GM23338 (cell line): ENCODE measurements at regions not wholly inside any gene's neighbourhood (a gene's known extent, or its start where the extent isn't known, plus 50 kb on each side); places are given as distances from the start of the nearest gene placed in this dataset.

Experiments used
- ATAC-seq: fragments of 200-7000 bp; cut with Tn5 transposase; 3 replicates; pipeline ENCODE4 v1.9.1; 2020
- DNase-seq: peaks from one replicate; pipeline ENCODE4 v3.0.0-alpha.2; 2015; ENCODE audit warnings: low spot score
- H2AFZ ChIP-seq: fragments of 200-600 bp; sonication (generic); 2 replicates; pipeline ENCODE4 v1.8.0; 2016; ENCODE audit warnings: antibody characterized with exemption, mild to moderate bottlenecking, moderate library complexity
- H3F3A ChIP-seq: fragments of 200-600 bp; sonication (generic); replicated peaks from 2 replicates; pipeline ENCODE4 v1.8.0; 2017; ENCODE audit warnings: antibody characterized with exemption, mixed run types, low read depth
- H3K27ac ChIP-seq: fragments of 200-600 bp; sonication (generic); 2 replicates; pipeline ENCODE4 v1.6.1; 2016; ENCODE audit warnings: low read depth
- H3K27me3 ChIP-seq: fragments of 200-600 bp; sonication (generic); 2 replicates; pipeline ENCODE4 v1.8.0; 2016; ENCODE audit warnings: mild to moderate bottlenecking, mixed run types, moderate library complexity; ENCODE audit not compliant: insufficient read depth
- H3K36me3 ChIP-seq: fragments of 200-600 bp; sonication (generic); 2 replicates; pipeline ENCODE4 v1.8.0; 2016; ENCODE audit warnings: mild to moderate bottlenecking; ENCODE audit not compliant: insufficient read depth
- H3K4me1 ChIP-seq: fragments of 200-600 bp; sonication (generic); 2 replicates; pipeline ENCODE4 v1.8.0; 2016; ENCODE audit warnings: mild to moderate bottlenecking, moderate library complexity; ENCODE audit not compliant: insufficient read depth
- H3K4me2 ChIP-seq: fragments of 200-600 bp; sonication (generic); 2 replicates; pipeline ENCODE4 v1.7.1; 2017; ENCODE audit warnings: mixed run types
- H3K4me3 ChIP-seq: fragments of 200-600 bp; sonication (generic); 2 replicates; pipeline ENCODE4 v1.6.1; 2016; ENCODE audit warnings: mixed run types
- H3K79me2 ChIP-seq: fragments of 200-600 bp; sonication (generic); replicated peaks from 2 replicates; pipeline ENCODE4 v1.8.0; 2017; ENCODE audit warnings: mild to moderate bottlenecking; ENCODE audit not compliant: insufficient read depth
- H3K9me2 ChIP-seq: fragments of 200-600 bp; sonication (generic); 2 replicates; pipeline ENCODE4 v1.8.0; 2017; ENCODE audit not compliant: insufficient read depth
- H4K20me1 ChIP-seq: fragments of 200-600 bp; sonication (generic); replicated peaks from 2 replicates; pipeline ENCODE4 v1.8.0; 2017; ENCODE audit warnings: mild to moderate bottlenecking; ENCODE audit not compliant: insufficient read depth
- H3K27ac Mint-ChIP-seq: 2 replicates; pipeline ENCODE4 v1.8.0; 2020; ENCODE audit warnings: inconsistent platforms, mild to moderate bottlenecking, moderate library complexity, mixed read lengths
- H3K27me3 Mint-ChIP-seq: 3 replicates; pipeline ENCODE4 v1.8.0; 2022; ENCODE audit warnings: low read depth, mild to moderate bottlenecking, moderate library complexity, mixed read lengths, inconsistent platforms; ENCODE audit not compliant: insufficient read depth, poor library complexity
- H3K36me3 Mint-ChIP-seq: 3 replicates; pipeline ENCODE4 v1.8.0; 2021; ENCODE audit warnings: low read depth, mild to moderate bottlenecking, inconsistent platforms, moderate library complexity, mixed read lengths
- H3K4me1 Mint-ChIP-seq: 3 replicates; pipeline ENCODE4 v1.8.0; 2020; ENCODE audit warnings: mild to moderate bottlenecking, inconsistent platforms, mixed read lengths
- H3K4me3 Mint-ChIP-seq: 3 replicates; pipeline ENCODE4 v1.8.0; 2021; ENCODE audit warnings: moderate library complexity, mild to moderate bottlenecking, inconsistent platforms, mixed read lengths
- H3K9me3 Mint-ChIP-seq: 3 replicates; pipeline ENCODE4 v1.8.0; 2020; ENCODE audit warnings: moderate library complexity, mild to moderate bottlenecking, inconsistent platforms, mixed read lengths
- CREB1 ChIP-seq: fragments of 250-450 bp; sonication (Bioruptor Pico); IDR thresholded peaks from 2 replicates; pipeline ENCODE4 v1.5.0; 2020; ENCODE audit warnings: low read depth, mild to moderate bottlenecking, moderate library complexity
- EZH2phosphoT487 ChIP-seq: fragments of 200-600 bp; sonication (generic); IDR thresholded peaks from one replicate; pipeline ENCODE4 v1.8.1; 2018; ENCODE audit warnings: antibody characterized with exemption; ENCODE audit not compliant: unreplicated experiment
- JUNB ChIP-seq: IDR thresholded peaks from one replicate; pipeline ENCODE4 v1.6.1; 2016; ENCODE audit warnings: antibody characterized with exemption; ENCODE audit not compliant: unreplicated experiment
- POLR2AphosphoS5 ChIP-seq: IDR thresholded peaks from 2 replicates; pipeline ENCODE4 v1.6.1; 2016; ENCODE audit warnings: antibody characterized with exemption, low read depth
- STAT1 ChIP-seq: IDR thresholded peaks from one replicate; pipeline ENCODE4 v1.6.1; 2016; ENCODE audit warnings: antibody characterized with exemption; ENCODE audit not compliant: unreplicated experiment
- ZNF114 ChIP-seq: fragments of 250-450 bp; sonication (Bioruptor Pico); IDR thresholded peaks from 2 replicates; pipeline ENCODE4 v1.5.0; 2020; ENCODE audit warnings: mild to moderate bottlenecking, moderate library complexity
- ZNF331 ChIP-seq: fragments of 250-450 bp; sonication (Bioruptor Pico); IDR thresholded peaks from 2 replicates; pipeline ENCODE4 v1.5.0; 2020; ENCODE audit warnings: low read depth, mild to moderate bottlenecking, moderate library complexity
- TF ChIP-seq, protein P1 (sequence below): fragments of 250-450 bp; sonication (Bioruptor Pico); IDR thresholded peaks from 2 replicates; pipeline ENCODE4 v1.5.0; 2020; ENCODE audit warnings: mild to moderate bottlenecking, moderate library complexity
- TF ChIP-seq, protein P2 (sequence below), 2 experiments: fragments of 200-600 bp in 1 of 2; sonication (generic) in 1 of 2; conservative IDR thresholded peaks; 2 replicates each; pipeline versions ENCODE4 v1.5.1 to v1.6.1; 2016 to 2017; ENCODE audit warnings: antibody characterized with exemption in 2 of 2, low read depth in 2 of 2, mild to moderate bottlenecking in 2 of 2, moderate library complexity in 1 of 2

GRCh38 chr4:140233791-140234696, 80.1 kb upstream of the MAML3 start:
- Mint-ChIP-seq H3K4me3 (no peak overlapping the region), H3K4me1 (peaks cover 49% of the 10 kb centered on the region), H3K9me3 (no peaks in the 10 kb centered on the region), H3K27ac (no peak overlapping the region), H3K36me3 (no peaks in the 10 kb centered on the region), H3K27me3 (peaks cover 8% of the 10 kb centered on the region)
- Histone ChIP-seq H3K4me3 (no peak overlapping the region), H3F3A (0 out of 2 replicates have a peak, but pooled peaks cover 5% of the 10 kb centered on the region), H3K4me2 (no peak overlapping the region), H3K36me3 (no peaks in the 10 kb centered on the region), H2AFZ (peak overlapping the region; percentile 66), H3K4me1 (peaks cover 22% of the 10 kb centered on the region), H3K27me3 (no peaks in the 10 kb centered on the region), H4K20me1 (no peaks in the 10 kb centered on the region), H3K9me2 (no peaks in the 10 kb centered on the region), H3K79me2 (no peaks in the 10 kb centered on the region), H3K27ac (no peak overlapping the region)
- ATAC-seq: no peak
- no peak for DNase-seq
- TF ChIP-seq JUNB: no peak
- TF ChIP-seq, protein P1, sequence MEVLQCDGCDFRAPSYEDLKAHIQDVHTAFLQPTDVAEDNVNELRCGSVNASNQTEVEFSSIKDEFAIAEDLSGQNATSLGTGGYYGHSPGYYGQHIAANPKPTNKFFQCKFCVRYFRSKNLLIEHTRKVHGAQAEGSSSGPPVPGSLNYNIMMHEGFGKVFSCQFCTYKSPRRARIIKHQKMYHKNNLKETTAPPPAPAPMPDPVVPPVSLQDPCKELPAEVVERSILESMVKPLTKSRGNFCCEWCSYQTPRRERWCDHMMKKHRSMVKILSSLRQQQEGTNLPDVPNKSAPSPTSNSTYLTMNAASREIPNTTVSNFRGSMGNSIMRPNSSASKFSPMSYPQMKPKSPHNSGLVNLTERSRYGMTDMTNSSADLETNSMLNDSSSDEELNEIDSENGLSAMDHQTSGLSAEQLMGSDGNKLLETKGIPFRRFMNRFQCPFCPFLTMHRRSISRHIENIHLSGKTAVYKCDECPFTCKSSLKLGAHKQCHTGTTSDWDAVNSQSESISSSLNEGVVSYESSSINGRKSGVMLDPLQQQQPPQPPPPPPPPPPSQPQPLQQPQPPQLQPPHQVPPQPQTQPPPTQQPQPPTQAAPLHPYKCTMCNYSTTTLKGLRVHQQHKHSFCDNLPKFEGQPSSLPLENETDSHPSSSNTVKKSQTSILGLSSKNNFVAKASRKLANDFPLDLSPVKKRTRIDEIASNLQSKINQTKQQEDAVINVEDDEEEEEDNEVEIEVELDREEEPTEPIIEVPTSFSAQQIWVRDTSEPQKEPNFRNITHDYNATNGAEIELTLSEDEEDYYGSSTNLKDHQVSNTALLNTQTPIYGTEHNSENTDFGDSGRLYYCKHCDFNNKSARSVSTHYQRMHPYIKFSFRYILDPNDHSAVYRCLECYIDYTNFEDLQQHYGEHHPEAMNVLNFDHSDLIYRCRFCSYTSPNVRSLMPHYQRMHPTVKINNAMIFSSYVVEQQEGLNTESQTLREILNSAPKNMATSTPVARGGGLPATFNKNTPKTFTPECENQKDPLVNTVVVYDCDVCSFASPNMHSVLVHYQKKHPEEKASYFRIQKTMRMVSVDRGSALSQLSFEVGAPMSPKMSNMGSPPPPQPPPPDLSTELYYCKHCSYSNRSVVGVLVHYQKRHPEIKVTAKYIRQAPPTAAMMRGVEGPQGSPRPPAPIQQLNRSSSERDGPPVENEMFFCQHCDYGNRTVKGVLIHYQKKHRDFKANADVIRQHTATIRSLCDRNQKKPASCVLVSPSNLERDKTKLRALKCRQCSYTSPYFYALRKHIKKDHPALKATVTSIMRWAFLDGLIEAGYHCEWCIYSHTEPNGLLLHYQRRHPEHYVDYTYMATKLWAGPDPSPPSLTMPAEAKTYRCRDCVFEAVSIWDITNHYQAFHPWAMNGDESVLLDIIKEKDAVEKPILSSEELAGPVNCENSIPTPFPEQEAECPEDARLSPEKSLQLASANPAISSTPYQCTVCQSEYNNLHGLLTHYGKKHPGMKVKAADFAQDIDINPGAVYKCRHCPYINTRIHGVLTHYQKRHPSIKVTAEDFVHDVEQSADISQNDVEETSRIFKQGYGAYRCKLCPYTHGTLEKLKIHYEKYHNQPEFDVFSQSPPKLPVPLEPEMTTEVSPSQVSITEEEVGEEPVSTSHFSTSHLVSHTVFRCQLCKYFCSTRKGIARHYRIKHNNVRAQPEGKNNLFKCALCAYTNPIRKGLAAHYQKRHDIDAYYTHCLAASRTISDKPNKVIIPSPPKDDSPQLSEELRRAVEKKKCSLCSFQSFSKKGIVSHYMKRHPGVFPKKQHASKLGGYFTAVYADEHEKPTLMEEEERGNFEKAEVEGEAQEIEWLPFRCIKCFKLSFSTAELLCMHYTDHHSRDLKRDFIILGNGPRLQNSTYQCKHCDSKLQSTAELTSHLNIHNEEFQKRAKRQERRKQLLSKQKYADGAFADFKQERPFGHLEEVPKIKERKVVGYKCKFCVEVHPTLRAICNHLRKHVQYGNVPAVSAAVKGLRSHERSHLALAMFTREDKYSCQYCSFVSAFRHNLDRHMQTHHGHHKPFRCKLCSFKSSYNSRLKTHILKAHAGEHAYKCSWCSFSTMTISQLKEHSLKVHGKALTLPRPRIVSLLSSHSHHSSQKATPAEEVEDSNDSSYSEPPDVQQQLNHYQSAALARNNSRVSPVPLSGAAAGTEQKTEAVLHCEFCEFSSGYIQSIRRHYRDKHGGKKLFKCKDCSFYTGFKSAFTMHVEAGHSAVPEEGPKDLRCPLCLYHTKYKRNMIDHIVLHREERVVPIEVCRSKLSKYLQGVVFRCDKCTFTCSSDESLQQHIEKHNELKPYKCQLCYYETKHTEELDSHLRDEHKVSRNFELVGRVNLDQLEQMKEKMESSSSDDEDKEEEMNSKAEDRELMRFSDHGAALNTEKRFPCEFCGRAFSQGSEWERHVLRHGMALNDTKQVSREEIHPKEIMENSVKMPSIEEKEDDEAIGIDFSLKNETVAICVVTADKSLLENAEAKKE (CRISPR knock-in tag): peak; percentile 55; the same call in 1 of the 2 replicates

GRCh38 chr4:140229881-140230280, 75.9 kb upstream of the MAML3 start:
- H3K4me2 ChIP-seq: no peak overlapping the region
- no peak overlapping the region for H3K4me3 ChIP-seq
- H3K36me3 ChIP-seq: no peaks in the 10 kb centered on the region
- no peaks in the 10 kb centered on the region for H3K79me2 ChIP-seq
- H3K4me1 ChIP-seq: peaks cover 13% of the 10 kb centered on the region
- Mint-ChIP-seq H3K27me3 (no peaks in the 10 kb centered on the region), H3K4me1 (peaks cover 33% of the 10 kb centered on the region), H3K36me3 (no peaks in the 10 kb centered on the region), H3K4me3 (no peak overlapping the region), H3K9me3 (no peaks in the 10 kb centered on the region), H3K27ac (no peak overlapping the region)
- H3F3A ChIP-seq: no peaks in the 10 kb centered on the region
- no peak overlapping the region for H3K27ac ChIP-seq
- H3K27me3 ChIP-seq: no peaks in the 10 kb centered on the region
- H2AFZ ChIP-seq: no peak overlapping the region
- TF ChIP-seq ZNF114: no peak
- no peak for TF ChIP-seq ZNF331
- no peak for TF ChIP-seq CREB1 (CRISPR knock-in tag)
- TF ChIP-seq EZH2phosphoT487: no peak
- no peak for TF ChIP-seq POLR2AphosphoS5
- TF ChIP-seq, protein P2, sequence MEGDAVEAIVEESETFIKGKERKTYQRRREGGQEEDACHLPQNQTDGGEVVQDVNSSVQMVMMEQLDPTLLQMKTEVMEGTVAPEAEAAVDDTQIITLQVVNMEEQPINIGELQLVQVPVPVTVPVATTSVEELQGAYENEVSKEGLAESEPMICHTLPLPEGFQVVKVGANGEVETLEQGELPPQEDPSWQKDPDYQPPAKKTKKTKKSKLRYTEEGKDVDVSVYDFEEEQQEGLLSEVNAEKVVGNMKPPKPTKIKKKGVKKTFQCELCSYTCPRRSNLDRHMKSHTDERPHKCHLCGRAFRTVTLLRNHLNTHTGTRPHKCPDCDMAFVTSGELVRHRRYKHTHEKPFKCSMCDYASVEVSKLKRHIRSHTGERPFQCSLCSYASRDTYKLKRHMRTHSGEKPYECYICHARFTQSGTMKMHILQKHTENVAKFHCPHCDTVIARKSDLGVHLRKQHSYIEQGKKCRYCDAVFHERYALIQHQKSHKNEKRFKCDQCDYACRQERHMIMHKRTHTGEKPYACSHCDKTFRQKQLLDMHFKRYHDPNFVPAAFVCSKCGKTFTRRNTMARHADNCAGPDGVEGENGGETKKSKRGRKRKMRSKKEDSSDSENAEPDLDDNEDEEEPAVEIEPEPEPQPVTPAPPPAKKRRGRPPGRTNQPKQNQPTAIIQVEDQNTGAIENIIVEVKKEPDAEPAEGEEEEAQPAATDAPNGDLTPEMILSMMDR (conservative IDR thresholded peaks at IDR 0.05; ENCODE audit: low read depth in 2 of 2): no peak
- no peak for TF ChIP-seq STAT1
- ATAC-seq: no peak
- H4K20me1 ChIP-seq: no peaks in the 10 kb centered on the region
- no peaks in the 10 kb centered on the region for H3K9me2 ChIP-seq
- DNase-seq: no peak
